ENCODE measurements at regions not wholly inside any gene's neighbourhood (a gene's known extent, or its start where the extent isn't known, plus 50 kb on each side); places are given as distances from the start of the nearest gene placed in this dataset.
"Not testable (repeated sequence)": the region's sequence is repeated elsewhere in the genome, so short reads cannot be mapped to it uniquely, and the experiment has no call there.

DNA sequence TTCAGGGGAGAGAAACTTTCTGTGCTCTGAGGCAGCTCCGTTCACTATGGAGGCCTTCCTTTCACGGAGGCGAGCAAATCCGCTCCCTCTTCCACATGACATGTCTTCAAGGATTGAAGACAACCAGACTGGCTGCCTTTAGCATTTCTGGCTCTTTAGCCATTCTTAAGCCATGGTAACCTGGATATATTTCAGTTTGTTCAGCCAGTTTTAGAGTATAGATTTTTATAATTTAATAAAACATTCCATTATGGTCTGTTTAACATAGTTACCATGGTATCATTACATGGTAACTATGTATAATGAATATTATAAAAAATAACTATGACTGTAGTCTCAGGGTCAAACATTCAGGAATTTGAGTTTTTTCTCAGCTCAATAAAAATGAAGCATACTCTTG is 54.2 kb upstream of the NFIA start:
- no peaks in the 10 kb centered on the region for H3K36me3 Mint-ChIP-seq (ENCODE audit: low read depth)
- TF ChIP-seq, protein P1, sequence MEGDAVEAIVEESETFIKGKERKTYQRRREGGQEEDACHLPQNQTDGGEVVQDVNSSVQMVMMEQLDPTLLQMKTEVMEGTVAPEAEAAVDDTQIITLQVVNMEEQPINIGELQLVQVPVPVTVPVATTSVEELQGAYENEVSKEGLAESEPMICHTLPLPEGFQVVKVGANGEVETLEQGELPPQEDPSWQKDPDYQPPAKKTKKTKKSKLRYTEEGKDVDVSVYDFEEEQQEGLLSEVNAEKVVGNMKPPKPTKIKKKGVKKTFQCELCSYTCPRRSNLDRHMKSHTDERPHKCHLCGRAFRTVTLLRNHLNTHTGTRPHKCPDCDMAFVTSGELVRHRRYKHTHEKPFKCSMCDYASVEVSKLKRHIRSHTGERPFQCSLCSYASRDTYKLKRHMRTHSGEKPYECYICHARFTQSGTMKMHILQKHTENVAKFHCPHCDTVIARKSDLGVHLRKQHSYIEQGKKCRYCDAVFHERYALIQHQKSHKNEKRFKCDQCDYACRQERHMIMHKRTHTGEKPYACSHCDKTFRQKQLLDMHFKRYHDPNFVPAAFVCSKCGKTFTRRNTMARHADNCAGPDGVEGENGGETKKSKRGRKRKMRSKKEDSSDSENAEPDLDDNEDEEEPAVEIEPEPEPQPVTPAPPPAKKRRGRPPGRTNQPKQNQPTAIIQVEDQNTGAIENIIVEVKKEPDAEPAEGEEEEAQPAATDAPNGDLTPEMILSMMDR (conservative IDR thresholded peaks at IDR 0.05): no peak
- H3K9me3 Mint-ChIP-seq: no peaks in the 10 kb centered on the region
- no peak overlapping the region for H3K9ac ChIP-seq (ENCODE audit: extremely low read depth, low read length, poor library complexity, severe bottlenecking)
- H3K36me3 ChIP-seq (ENCODE audit: control insufficient read depth, insufficient read depth, low read length): no peaks in the 10 kb centered on the region
- no peak for DNase-seq
- H3K27me3 ChIP-seq (ENCODE audit: control insufficient read depth, insufficient read depth, low read length, poor library complexity, severe bottlenecking): no peaks in the 10 kb centered on the region
- no peak overlapping the region for H3K27ac Mint-ChIP-seq
- no peak overlapping the region for H3K4me3 ChIP-seq (ENCODE audit: low read length)
- no peaks in the 10 kb centered on the region for H3K27me3 Mint-ChIP-seq (ENCODE audit: insufficient read depth)
- no peak overlapping the region for H3K4me3 Mint-ChIP-seq
- no peaks in the 10 kb centered on the region for H3K4me1 ChIP-seq (ENCODE audit: control insufficient read depth, insufficient read depth, low read length)
- 90 to 95% methylated on average over 2 to 4 of the region's 4 CpGs for WGBS, 2 experiments (ENCODE audit: insufficient coverage in 1 of 2, insufficient read length in 1 of 2)
- no peak overlapping the region for H3K27ac ChIP-seq (ENCODE audit: low read depth, low read length)
- no peaks in the 10 kb centered on the region for H3K9me3 ChIP-seq (ENCODE audit: control insufficient read depth, low read length)
- H3K4me1 Mint-ChIP-seq: no peaks in the 10 kb centered on the region

DNA sequence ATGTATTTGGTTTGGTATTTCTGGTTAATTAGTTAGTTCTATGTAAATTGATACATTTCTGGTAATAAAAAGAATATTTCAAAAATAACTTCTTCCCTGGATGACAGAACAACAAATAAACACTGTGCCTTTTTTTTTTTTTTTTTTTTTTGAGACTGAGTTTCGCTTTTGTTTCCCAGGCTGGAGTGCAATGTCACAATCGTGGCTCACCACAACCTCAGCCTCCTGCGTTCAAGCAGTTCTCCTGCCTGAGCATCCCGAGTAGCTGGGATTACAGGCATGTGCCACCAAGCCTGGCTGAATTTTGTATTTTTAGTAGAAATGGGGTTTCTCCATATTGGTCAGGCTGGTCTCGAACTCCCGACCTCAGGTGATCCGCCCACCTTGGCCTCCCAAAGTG is 64.3 kb upstream of the NFIA start:
- H3K36me3 Mint-ChIP-seq (ENCODE audit: low read depth); H3K27ac Mint-ChIP-seq; H3K27me3 Mint-ChIP-seq (ENCODE audit: insufficient read depth); H3K27ac ChIP-seq (ENCODE audit: low read depth, low read length); H3K4me3 Mint-ChIP-seq; DNase-seq; H3K4me1 ChIP-seq (ENCODE audit: control insufficient read depth, insufficient read depth, low read length); H3K9me3 ChIP-seq (ENCODE audit: control insufficient read depth, low read length); H3K9ac ChIP-seq (ENCODE audit: extremely low read depth, low read length, poor library complexity, severe bottlenecking); H3K9me3 Mint-ChIP-seq; H3K4me1 Mint-ChIP-seq; H3K27me3 ChIP-seq (ENCODE audit: control insufficient read depth, insufficient read depth, low read length, poor library complexity, severe bottlenecking); H3K36me3 ChIP-seq (ENCODE audit: control insufficient read depth, insufficient read depth, low read length); H3K4me3 ChIP-seq (ENCODE audit: low read length): not testable (repeated sequence)
- 90 to 95% methylated on average over 4 to 7 of the region's 7 CpGs for WGBS, 2 experiments (ENCODE audit: insufficient coverage in 1 of 2, insufficient read length in 1 of 2)

DNA sequence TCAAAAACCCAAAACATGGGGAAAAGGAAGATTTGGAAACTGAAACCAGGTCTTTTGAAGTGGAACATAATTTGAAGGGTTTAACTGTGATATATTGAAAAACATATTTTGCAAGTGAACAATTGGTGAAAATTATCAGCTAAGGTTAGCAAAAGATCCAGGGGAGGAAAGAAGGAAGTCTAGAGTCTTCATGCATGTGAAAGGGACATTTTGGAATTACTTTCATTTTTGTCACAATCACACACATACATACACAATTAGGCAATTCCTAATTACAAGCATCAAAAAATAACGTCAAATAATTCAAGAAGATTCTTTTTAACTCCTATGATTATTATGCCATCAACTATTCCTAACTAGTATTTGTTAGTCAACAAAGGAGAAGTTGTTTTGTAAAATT is 64.7 kb upstream of the NFIA start:
- H3K9ac ChIP-seq (ENCODE audit: extremely low read depth, low read length, poor library complexity, severe bottlenecking): no peak overlapping the region
- no peak overlapping the region for H3K4me3 Mint-ChIP-seq
- H3K9me3 Mint-ChIP-seq: no peaks in the 10 kb centered on the region

More for the DNA sequence above, 64.7 kb upstream of the NFIA start:
- TF ChIP-seq, protein P1 (conservative IDR thresholded peaks at IDR 0.05): no peak
- Histone ChIP-seq H3K27ac (ENCODE audit: low read depth, low read length) (no peak overlapping the region), H3K27me3 (ENCODE audit: control insufficient read depth, insufficient read depth, low read length, poor library complexity, severe bottlenecking) (no peaks in the 10 kb centered on the region), H3K4me1 (ENCODE audit: control insufficient read depth, insufficient read depth, low read length) (peaks cover 9% of the 10 kb centered on the region), H3K36me3 (ENCODE audit: control insufficient read depth, insufficient read depth, low read length) (no peaks in the 10 kb centered on the region), H3K4me3 (ENCODE audit: low read length) (no peak overlapping the region), H3K9me3 (ENCODE audit: control insufficient read depth, low read length) (no peaks in the 10 kb centered on the region)
- DNase-seq: no peak
- Mint-ChIP-seq H3K27me3 (ENCODE audit: insufficient read depth) (peaks cover 6% of the 10 kb centered on the region), H3K36me3 (ENCODE audit: low read depth) (no peaks in the 10 kb centered on the region), H3K4me1 (peaks cover 8% of the 10 kb centered on the region), H3K27ac (no peak overlapping the region)
- 94% methylated on average over 1 of the region's 1 CpG; no CpG with 5 or more reads in 1 of the 2 experiments for WGBS, 2 experiments (ENCODE audit: insufficient coverage in 1 of 2, insufficient read length in 1 of 2)
